Prostate gland (tissue), 2 donors: ENCODE measurements at regions not wholly inside any gene's neighbourhood (a gene's known extent, or its start where the extent isn't known, plus 50 kb on each side); places are given as distances from the start of the nearest gene placed in this dataset.

Source experiments
- DNase-seq: peaks from one replicate; pipeline ENCODE4 v3.0.0-alpha.2; 2019; ENCODE audit warnings: low spot score
- H3K27ac ChIP-seq, 2 donors: fragments of 200-600 bp; sonication (generic); 2 replicates each; pipeline ENCODE4 v1.5.1; 2017 to 2019
- H3K27me3 ChIP-seq: fragments of 200-600 bp; sonication (generic); replicated peaks from 2 replicates; pipeline ENCODE4 v1.5.1; 2019; ENCODE audit not compliant: insufficient read depth
- H3K36me3 ChIP-seq, 2 donors: fragments of 200-600 bp; sonication (generic); 1 replicate in 1 of 2; 2 replicates in 1 of 2; pipeline versions ENCODE4 v1.5.1 to v1.8.1; 2017 to 2019
- H3K4me1 ChIP-seq: fragments of 200-600 bp; sonication (generic); replicated peaks from 2 replicates; pipeline ENCODE4 v1.5.1; 2019
- H3K4me3 ChIP-seq, 2 donors: fragments of 200-600 bp; sonication (generic); 2 replicates each; pipeline ENCODE4 v1.5.1; 2017 to 2019
- H3K9me3 ChIP-seq: fragments of 200-600 bp; sonication (generic); 2 replicates; pipeline ENCODE4 v1.5.1; 2017
- POLR2A ChIP-seq: fragments of 450-650 bp; IDR thresholded peaks from one replicate; pipeline ENCODE4 v1.6.1; 2016; ENCODE audit warnings: antibody characterized with exemption, mild to moderate bottlenecking
- POLR2AphosphoS5 ChIP-seq: sonication (generic); formaldehyde crosslinking; IDR thresholded peaks from one replicate; pipeline ENCODE4 v1.6.1; 2017; ENCODE audit warnings: antibody characterized with exemption
- WGBS: methylation state at CpG from one replicate; pipeline ENCODE4 v1.1.5; 2018; 5-methylcytosine and 5-hydroxymethylcytosine counted together
- intact Hi-C: fragments of 100-400 bp; cut with DNase I; formaldehyde crosslinking; loops from one replicate; pipeline ENCODE4 v1.14.2; 2022
- TF ChIP-seq, protein P1 (sequence below), 4 experiments: fragments of 200-600 bp in 2 of 4; fragments of 450-650 bp in 2 of 4; sonication (generic) in 2 of 4; IDR thresholded peaks; 1 replicate in 3 of 4; 2 replicates in 1 of 4; pipeline ENCODE4 v1.5.1; 2016 to 2019; ENCODE audit warnings: antibody characterized with exemption in 4 of 4, mild to moderate bottlenecking in 2 of 4, moderate library complexity in 2 of 4

DNA sequence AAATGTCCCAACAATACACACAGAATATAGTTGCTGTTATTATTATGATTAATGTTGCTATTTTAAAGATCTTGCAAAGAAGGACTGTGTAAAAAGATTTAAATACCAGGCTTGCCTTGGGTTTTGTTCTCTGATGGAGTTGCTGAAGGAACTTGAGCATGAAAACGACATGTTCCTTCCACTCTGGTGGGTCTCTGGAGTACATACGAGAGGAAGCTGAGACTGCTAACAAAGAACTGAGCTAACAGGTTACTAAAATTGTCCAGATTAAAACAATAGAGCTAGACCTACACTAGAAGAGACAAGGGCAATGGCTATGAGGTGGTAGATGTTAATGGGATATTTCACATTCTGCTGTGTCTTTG is 612.2 kb downstream of the TSN start:
- TF ChIP-seq POLR2AphosphoS5 = no peak
- intact Hi-C loops = no loop called here
- Histone ChIP-seq H3K36me3 (no peaks in the 10 kb centered on the region), H3K27ac (no peak overlapping the region), H3K4me3 (no peak overlapping the region), H3K9me3 (no peaks in the 10 kb centered on the region), H3K4me1 (no peaks in the 10 kb centered on the region), H3K27me3 (no peaks in the 10 kb centered on the region)
- DNase-seq = no peak
- 62% methylated on average over 2 of the region's 2 CpGs for WGBS

DNA sequence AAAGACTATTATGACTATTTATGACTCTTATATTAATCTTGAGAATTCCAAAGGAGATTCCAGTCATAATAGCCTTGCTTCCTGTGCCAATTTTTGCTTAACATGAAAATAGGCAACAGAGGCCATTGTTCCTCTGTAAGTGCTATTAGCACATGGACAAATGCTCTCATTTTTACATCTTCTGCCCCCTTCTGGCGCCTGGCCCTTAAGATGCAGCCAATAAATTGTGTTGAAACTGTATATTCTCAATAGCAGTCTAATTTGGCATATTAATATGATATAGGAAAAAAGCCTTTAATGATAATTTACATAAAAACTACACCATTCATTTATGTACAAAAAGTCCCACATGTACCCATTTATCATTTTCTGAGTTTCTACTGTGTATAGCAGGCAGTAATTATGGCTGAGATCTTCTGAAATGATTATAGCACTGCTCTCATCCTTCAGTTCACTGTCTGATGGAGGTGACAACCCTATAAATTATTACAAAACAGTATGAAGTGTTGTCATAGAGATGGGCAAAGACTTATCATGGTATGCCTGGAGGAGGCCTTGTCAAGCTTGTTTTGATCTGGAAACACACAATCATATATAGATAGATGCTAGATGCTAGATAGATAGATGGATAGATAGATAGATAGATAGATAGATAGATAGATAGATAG is 613.3 kb downstream of the TSN start:
- intact Hi-C loops = no loop called here
- TF ChIP-seq, protein P1, sequence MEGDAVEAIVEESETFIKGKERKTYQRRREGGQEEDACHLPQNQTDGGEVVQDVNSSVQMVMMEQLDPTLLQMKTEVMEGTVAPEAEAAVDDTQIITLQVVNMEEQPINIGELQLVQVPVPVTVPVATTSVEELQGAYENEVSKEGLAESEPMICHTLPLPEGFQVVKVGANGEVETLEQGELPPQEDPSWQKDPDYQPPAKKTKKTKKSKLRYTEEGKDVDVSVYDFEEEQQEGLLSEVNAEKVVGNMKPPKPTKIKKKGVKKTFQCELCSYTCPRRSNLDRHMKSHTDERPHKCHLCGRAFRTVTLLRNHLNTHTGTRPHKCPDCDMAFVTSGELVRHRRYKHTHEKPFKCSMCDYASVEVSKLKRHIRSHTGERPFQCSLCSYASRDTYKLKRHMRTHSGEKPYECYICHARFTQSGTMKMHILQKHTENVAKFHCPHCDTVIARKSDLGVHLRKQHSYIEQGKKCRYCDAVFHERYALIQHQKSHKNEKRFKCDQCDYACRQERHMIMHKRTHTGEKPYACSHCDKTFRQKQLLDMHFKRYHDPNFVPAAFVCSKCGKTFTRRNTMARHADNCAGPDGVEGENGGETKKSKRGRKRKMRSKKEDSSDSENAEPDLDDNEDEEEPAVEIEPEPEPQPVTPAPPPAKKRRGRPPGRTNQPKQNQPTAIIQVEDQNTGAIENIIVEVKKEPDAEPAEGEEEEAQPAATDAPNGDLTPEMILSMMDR (IDR thresholded peaks at IDR 0.05) = no peak
- TF ChIP-seq POLR2AphosphoS5 = no peak
- no peak for TF ChIP-seq POLR2A

DNA sequence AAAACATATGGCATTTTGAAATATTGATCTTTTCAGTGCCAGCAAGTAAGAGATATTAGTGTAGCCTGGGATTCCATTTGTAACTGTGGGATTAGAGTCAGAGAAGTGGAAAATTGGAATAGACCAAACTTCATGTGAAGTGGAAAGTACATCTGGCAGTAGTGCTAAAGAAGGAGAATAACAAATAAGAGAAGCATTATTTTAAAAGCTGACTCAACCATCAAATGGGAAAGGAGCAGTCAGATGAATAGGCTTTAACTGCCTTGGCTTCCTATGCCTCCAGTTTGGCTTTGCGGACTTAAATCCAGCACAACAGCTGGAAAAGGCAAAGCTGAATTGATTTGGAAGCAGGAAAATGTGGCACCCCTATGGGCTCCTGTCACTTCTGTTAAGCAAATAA is 623.1 kb downstream of the TSN start:
- DNase-seq = no peak
- intact Hi-C loops = no loop called here
- WGBS = 84% methylated on average over 1 of the region's 1 CpG

More for the DNA sequence above, 613.3 kb downstream of the TSN start:
- DNase-seq = no peak
- WGBS = 70% methylated on average over 1 of the region's 1 CpG
- H3K9me3 ChIP-seq = no peaks in the 10 kb centered on the region
- no peak overlapping the region for H3K27ac ChIP-seq
- H3K4me1 ChIP-seq = no peaks in the 10 kb centered on the region
- H3K27me3 ChIP-seq = no peaks in the 10 kb centered on the region
- no peaks in the 10 kb centered on the region for H3K36me3 ChIP-seq
- H3K4me3 ChIP-seq = no peak overlapping the region

DNA sequence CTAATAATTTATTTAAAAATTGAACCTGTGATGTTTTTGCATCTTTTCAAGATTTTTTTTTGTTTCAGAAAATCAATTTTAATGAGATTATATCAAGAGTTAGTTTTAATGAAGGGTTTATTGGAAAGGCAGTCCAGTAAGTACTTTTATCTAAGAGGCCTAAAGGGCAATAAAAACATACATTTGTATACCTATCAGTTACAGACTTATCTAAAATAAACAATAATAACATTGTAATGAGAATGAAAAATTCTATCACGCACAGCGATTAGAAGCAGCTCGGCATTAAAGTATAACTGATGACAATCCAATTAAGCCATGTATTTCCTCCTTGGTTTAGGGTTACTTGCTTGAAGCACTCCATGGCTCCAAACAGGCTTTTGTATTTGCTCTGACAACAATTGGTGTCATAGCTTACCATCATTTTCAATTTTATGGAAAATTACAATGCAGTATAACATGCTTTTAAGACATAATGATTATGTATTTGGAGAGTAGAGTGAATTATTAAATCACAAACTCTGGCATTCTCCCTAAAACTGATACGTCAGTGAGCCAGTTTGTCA is 629.4 kb downstream of the TSN start:
- H3K27ac ChIP-seq = no peak overlapping the region
- no peaks in the 10 kb centered on the region for H3K27me3 ChIP-seq
- no peak overlapping the region for H3K4me3 ChIP-seq
- no peaks in the 10 kb centered on the region for H3K4me1 ChIP-seq
- no peaks in the 10 kb centered on the region for H3K36me3 ChIP-seq
- no peaks in the 10 kb centered on the region for H3K9me3 ChIP-seq
- TF ChIP-seq POLR2AphosphoS5 (no peak), POLR2A (no peak)
- TF ChIP-seq, protein P1 (IDR thresholded peaks at IDR 0.05) = no peak
- WGBS = 47% methylated on average over 4 of the region's 4 CpGs
- no peak for DNase-seq
- intact Hi-C loops = no loop called here

More for the DNA sequence above, 623.1 kb downstream of the TSN start:
- no peaks in the 10 kb centered on the region for H3K27me3 ChIP-seq
- no peaks in the 10 kb centered on the region for H3K9me3 ChIP-seq
- TF ChIP-seq, protein P1 (IDR thresholded peaks at IDR 0.05) = no peak
- TF ChIP-seq POLR2A (no peak), POLR2AphosphoS5 (no peak)
- H3K36me3 ChIP-seq = no peaks in the 10 kb centered on the region
- H3K27ac ChIP-seq = no peak overlapping the region
- H3K4me1 ChIP-seq = no peaks in the 10 kb centered on the region
- H3K4me3 ChIP-seq = no peak overlapping the region

DNA sequence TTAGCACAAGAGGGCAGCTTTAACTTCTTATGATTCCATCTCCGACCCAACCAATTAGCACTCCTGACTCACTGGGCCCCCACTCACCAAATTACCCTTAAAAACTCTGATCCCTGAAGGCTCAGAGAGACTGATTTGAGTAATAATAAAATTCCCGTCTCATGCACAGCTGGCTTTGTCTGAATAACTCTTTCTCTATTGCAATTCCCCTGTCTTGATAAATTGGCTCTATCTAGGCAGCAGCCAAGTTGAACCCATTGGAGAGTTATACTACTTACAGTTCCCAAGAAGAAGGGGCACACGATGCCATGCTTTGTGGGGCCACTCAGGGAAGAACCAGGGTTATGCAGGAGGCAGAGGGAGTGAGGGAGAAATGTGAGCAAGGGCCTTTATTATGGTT is 632.8 kb downstream of the TSN start:
- intact Hi-C loops = no loop called here
- no peak for DNase-seq
- TF ChIP-seq, protein P1 (IDR thresholded peaks at IDR 0.05) = no peak
- no peak for TF ChIP-seq POLR2A
- Histone ChIP-seq H3K9me3 (no peaks in the 10 kb centered on the region), H3K27me3 (no peaks in the 10 kb centered on the region), H3K27ac (no peak overlapping the region), H3K4me3 (no peak overlapping the region), H3K4me1 (no peaks in the 10 kb centered on the region), H3K36me3 (no peaks in the 10 kb centered on the region)
- WGBS = 96% methylated on average over 3 of the region's 3 CpGs
